Astrocyte of the cerebellum (primary cell): ENCODE measurements at regions not wholly inside any gene's neighbourhood (a gene's known extent, or its start where the extent isn't known, plus 50 kb on each side); places are given as distances from the start of the nearest gene placed in this dataset.

Experiments
- DNase-seq: peaks from one replicate; pipeline ENCODE4 v3.0.0-alpha.2; 2011; ENCODE audit warnings: low read depth
- H3K4me3 ChIP-seq: 2 replicates; pipeline ENCODE4 v1.5.1; 2011; ENCODE audit warnings: mild to moderate bottlenecking, low read depth, low read length, moderate library complexity
- CTCF ChIP-seq: IDR thresholded peaks from 2 replicates; pipeline ENCODE4 v1.5.1; 2012; ENCODE audit warnings: low read length, low read depth, moderate library complexity, mild to moderate bottlenecking; ENCODE audit errors: missing control alignments
- in situ Hi-C: cut with HindIII; loops from 2 replicates; pipeline ENCODE4 v1.10.0; 2017; ENCODE audit warnings: low sequenced_read_pairs

GRCh38 chr1:217373761-217374701 is 256.9 kb downstream of the GPATCH2 start:
- in situ Hi-C loops = no loop called here
- TF ChIP-seq CTCF = no peak

GRCh38 chr1:217372049-217372970 is 258.6 kb downstream of the GPATCH2 start:
- no peak for DNase-seq
- no peak for TF ChIP-seq CTCF
- H3K4me3 ChIP-seq = no peak overlapping the region
- in situ Hi-C loops = no loop called here

More at GRCh38 chr1:217373761-217374701, 256.9 kb downstream of the GPATCH2 start:
- DNase-seq = no peak
- no peak overlapping the region for H3K4me3 ChIP-seq

- TF ChIP-seq CTCF = no peak
- in situ Hi-C loops = no loop called here
- DNase-seq = no peak
- H3K4me3 ChIP-seq = no peak overlapping the region
Measured at GRCh38 chr1:217370757-217371156, 260.1 kb downstream of the GPATCH2 start.

GRCh38 chr1:217369996-217370551 is 260.8 kb downstream of the GPATCH2 start:
- DNase-seq = no peak
- no peak for TF ChIP-seq CTCF
- in situ Hi-C loops = no loop called here

DNA sequence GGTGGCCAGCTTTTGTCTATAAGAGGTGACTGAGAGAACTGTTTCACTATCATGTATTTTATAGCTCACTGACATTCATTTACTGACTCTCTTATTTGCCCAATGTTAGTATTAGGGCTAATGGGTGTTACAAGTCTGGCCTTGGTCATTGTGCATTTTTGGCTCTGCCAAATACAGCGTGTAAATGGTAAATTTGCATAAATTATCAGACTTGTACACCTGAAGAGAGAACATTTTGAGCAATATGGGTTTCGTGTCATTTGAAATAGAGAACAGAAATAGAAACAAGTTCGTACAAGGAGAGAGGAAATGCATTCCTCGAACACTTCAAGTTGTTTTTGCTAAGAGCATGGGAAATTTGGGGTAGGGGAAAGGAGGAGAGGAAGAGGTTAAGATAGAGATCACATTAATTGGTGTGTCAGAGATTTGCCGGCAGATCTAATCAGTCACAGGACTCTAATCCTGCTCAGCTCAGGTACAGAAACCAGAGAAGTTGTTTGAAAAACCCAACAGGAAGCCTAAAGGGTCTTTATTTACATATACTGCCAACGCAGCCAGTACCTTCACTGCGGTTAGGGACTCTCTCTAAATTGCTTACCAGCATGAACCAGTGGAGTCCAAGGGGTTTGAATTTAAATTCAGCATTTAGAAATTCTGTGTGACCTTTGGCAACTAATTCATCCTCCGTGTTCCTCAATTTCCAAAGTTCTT is 261.5 kb downstream of the GPATCH2 start:
- H3K4me3 ChIP-seq = no peak overlapping the region
- in situ Hi-C loops = no loop called here
- no peak for DNase-seq
- no peak for TF ChIP-seq CTCF

More at GRCh38 chr1:217369996-217370551, 260.8 kb downstream of the GPATCH2 start:
- H3K4me3 ChIP-seq = no peak overlapping the region

DNA sequence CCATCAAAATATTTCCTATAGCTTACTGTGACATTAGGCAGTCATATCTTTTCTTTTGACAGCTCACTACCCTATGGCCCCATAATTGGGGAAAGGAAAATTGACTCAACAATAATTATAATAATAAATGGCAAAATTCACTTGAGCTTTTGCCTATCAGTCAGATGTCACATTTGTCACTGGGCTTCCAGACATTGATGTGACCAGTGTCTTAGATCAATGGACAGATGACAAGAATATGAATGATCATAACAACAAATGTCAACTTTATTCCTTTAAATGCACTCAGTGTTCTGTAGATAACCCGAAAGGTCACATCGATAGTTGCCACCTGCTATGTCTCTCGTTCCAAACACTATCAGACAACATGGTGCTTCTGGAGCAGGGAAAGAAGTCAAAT is 266.7 kb downstream of the GPATCH2 start:
- no peak for DNase-seq
- no peak overlapping the region for H3K4me3 ChIP-seq
- TF ChIP-seq CTCF = no peak
- in situ Hi-C loops = no loop called here
